ENCODE measurements at regions not wholly inside any gene's neighbourhood (a gene's known extent, or its start where the extent isn't known, plus 50 kb on each side); places are given as distances from the start of the nearest gene placed in this dataset.
"Not testable (repeated sequence)": the region's sequence is repeated elsewhere in the genome, so short reads cannot be mapped to it uniquely, and the experiment has no call there.

- no peak for DNase-seq (ENCODE audit: low spot score)
These were observed 297.5 kb upstream of the PABPC4L start for GRCh38 chr4:134499074-134499473.

GRCh38 chr4:134490863-134491262 is 289.3 kb upstream of the PABPC4L start:
- no peak for DNase-seq (ENCODE audit: low spot score)

GRCh38 chr4:134483514-134483913 is 281.9 kb upstream of the PABPC4L start:
- not testable (repeated sequence) for DNase-seq (ENCODE audit: low spot score)

GRCh38 chr4:134471569-134471968 is 270.0 kb upstream of the PABPC4L start:
- DNase-seq (ENCODE audit: low spot score) = no peak

- no peak for DNase-seq (ENCODE audit: low spot score)
These were observed 269.0 kb upstream of the PABPC4L start for GRCh38 chr4:134470544-134470943.

GRCh38 chr4:134465417-134465816 is 263.8 kb upstream of the PABPC4L start:
- DNase-seq (ENCODE audit: low spot score) = no peak

- no peak for DNase-seq (ENCODE audit: low spot score)
These were observed 262.2 kb upstream of the PABPC4L start for GRCh38 chr4:134463771-134464170.

- no peak for DNase-seq (ENCODE audit: low spot score)
These were observed 225.2 kb upstream of the PABPC4L start for GRCh38 chr4:134426821-134427220.

- DNase-seq (ENCODE audit: low spot score) = no peak
These were observed 224.2 kb upstream of the PABPC4L start for GRCh38 chr4:134425756-134426155.

- no peak for DNase-seq (ENCODE audit: low spot score)
These were observed 221.2 kb upstream of the PABPC4L start for GRCh38 chr4:134422776-134423175.

GRCh38 chr4:134421734-134422133 is 220.1 kb upstream of the PABPC4L start:
- DNase-seq (ENCODE audit: low spot score) = no peak

GRCh38 chr4:134408897-134409296 is 207.3 kb upstream of the PABPC4L start:
- DNase-seq (ENCODE audit: low spot score) = no peak

- DNase-seq (ENCODE audit: low spot score) = no peak
These were observed 200.2 kb upstream of the PABPC4L start for GRCh38 chr4:134401798-134402197.

GRCh38 chr4:134393592-134393991 is 192.0 kb upstream of the PABPC4L start:
- DNase-seq (ENCODE audit: low spot score) = no peak

- no peak for DNase-seq (ENCODE audit: low spot score)
These were observed 188.7 kb upstream of the PABPC4L start for GRCh38 chr4:134390319-134390718.

- no peak for DNase-seq (ENCODE audit: low spot score)
These were observed 186.8 kb upstream of the PABPC4L start for GRCh38 chr4:134388351-134388750.

GRCh38 chr4:134382478-134383227 is 181.1 kb upstream of the PABPC4L start:
- DNase-seq (ENCODE audit: low spot score) = no peak

- no peak for DNase-seq (ENCODE audit: low spot score)
These were observed 174.2 kb upstream of the PABPC4L start for GRCh38 chr4:134375775-134376174.

GRCh38 chr4:134365852-134366251 is 164.3 kb upstream of the PABPC4L start:
- DNase-seq (ENCODE audit: low spot score) = no peak

- no peak for DNase-seq (ENCODE audit: low spot score)
These were observed 163.3 kb upstream of the PABPC4L start for GRCh38 chr4:134364928-134365327.

GRCh38 chr4:134345244-134345643 is 143.7 kb upstream of the PABPC4L start:
- no peak for DNase-seq (ENCODE audit: low spot score)

- DNase-seq (ENCODE audit: low spot score) = no peak
These were observed 142.1 kb upstream of the PABPC4L start for GRCh38 chr4:134343656-134344055.

- no peak for DNase-seq (ENCODE audit: low spot score)
These were observed 141.5 kb upstream of the PABPC4L start for GRCh38 chr4:134343081-134343480.

- no peak for DNase-seq (ENCODE audit: low spot score)
These were observed 136.0 kb upstream of the PABPC4L start for GRCh38 chr4:134337574-134337973.

All from AG08396 (cell line).